ENCODE measurements at regions not wholly inside any gene's neighbourhood (a gene's known extent, or its start where the extent isn't known, plus 50 kb on each side); places are given as distances from the start of the nearest gene placed in this dataset.

DNA sequence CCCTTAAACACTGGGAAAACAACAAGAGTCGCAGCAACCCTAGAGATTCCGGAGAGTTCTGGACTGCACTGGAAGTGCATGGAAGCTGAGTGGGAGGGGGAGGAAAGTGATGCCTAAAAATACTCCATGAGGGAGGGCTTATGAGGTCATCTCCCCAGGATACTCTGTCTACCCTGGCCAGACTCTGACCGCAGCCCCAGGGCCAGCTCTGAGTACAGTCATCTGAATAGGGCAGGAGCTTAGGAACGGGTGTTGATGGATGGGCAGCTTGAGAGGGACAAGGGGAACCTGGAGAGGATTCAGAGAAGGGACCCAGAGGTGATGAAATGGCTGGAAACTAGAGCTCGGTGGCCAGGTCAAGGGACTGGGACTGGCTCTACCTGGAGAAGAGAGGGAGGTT, 79.3 kb upstream of the IGFBP5 start:
- Mint-ChIP-seq H3K27ac (no peak overlapping the region), H3K36me3 (no peaks in the 10 kb centered on the region), H3K9me3 (peaks cover 5 to 15% (median 12%) of the 10 kb centered on the region in 7 donors), H3K4me1 (peaks cover 3% of the 10 kb centered on the region), H3K27me3 (ENCODE audit: low read depth in 3 of 3) (peaks cover 0 to 4% (median 0%) of the 10 kb centered on the region in 3 donors), H3K4me3 (no peak overlapping the region)
- 97% methylated on average over 3 of the region's 5 CpGs for WGBS (ENCODE audit: insufficient coverage)
- Histone ChIP-seq H3K9ac (ENCODE audit: insufficient read depth, low read length, poor library complexity, severe bottlenecking) (no peak overlapping the region), H3K36me3 (replicated peaks in 1 of 2; ENCODE audit: control insufficient read depth in 1 of 2, insufficient read depth in 2 of 2, low read length in 2 of 2) (no peaks in the 10 kb centered on the region), H3K4me3 (replicated peaks in 1 of 3; ENCODE audit: low read depth in 2 of 3, low read length in 3 of 3) (no peak overlapping the region), H3K9me3 (replicated peaks in 1 of 2; ENCODE audit: control insufficient read depth in 1 of 2, insufficient read depth in 1 of 2, low read length in 2 of 2) (peaks cover 0 to 7% of the 10 kb centered on the region in 2 donors), H2AFZ (ENCODE audit: insufficient read depth, low read depth, low read length, poor library complexity, severe bottlenecking) (no peak overlapping the region), H3K4me1 (ENCODE audit: control insufficient read depth in 1 of 2, insufficient read depth in 2 of 2, low read length in 2 of 2) (no peaks in the 10 kb centered on the region), H3K4me2 (replicated peaks; ENCODE audit: extremely low read depth, low read length, poor library complexity, severe bottlenecking) (no peak overlapping the region), H3K27me3 (ENCODE audit: control insufficient read depth in 2 of 2, insufficient read depth in 2 of 2, low read length in 2 of 2) (no peaks in the 10 kb centered on the region), H3K79me2 (ENCODE audit: insufficient read depth, low read length) (no peaks in the 10 kb centered on the region), H4K20me1 (ENCODE audit: insufficient read depth, low read length) (no peaks in the 10 kb centered on the region), H3K27ac (ENCODE audit: low read depth in 1 of 2, low read length in 2 of 2) (no peak overlapping the region)
- intact Hi-C loops (cut with micrococcal nuclease) = no loop called here
- no peak for DNase-seq
- TF ChIP-seq, protein P1, sequence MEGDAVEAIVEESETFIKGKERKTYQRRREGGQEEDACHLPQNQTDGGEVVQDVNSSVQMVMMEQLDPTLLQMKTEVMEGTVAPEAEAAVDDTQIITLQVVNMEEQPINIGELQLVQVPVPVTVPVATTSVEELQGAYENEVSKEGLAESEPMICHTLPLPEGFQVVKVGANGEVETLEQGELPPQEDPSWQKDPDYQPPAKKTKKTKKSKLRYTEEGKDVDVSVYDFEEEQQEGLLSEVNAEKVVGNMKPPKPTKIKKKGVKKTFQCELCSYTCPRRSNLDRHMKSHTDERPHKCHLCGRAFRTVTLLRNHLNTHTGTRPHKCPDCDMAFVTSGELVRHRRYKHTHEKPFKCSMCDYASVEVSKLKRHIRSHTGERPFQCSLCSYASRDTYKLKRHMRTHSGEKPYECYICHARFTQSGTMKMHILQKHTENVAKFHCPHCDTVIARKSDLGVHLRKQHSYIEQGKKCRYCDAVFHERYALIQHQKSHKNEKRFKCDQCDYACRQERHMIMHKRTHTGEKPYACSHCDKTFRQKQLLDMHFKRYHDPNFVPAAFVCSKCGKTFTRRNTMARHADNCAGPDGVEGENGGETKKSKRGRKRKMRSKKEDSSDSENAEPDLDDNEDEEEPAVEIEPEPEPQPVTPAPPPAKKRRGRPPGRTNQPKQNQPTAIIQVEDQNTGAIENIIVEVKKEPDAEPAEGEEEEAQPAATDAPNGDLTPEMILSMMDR (IDR thresholded peaks at IDR 0.05) = no peak

DNA sequence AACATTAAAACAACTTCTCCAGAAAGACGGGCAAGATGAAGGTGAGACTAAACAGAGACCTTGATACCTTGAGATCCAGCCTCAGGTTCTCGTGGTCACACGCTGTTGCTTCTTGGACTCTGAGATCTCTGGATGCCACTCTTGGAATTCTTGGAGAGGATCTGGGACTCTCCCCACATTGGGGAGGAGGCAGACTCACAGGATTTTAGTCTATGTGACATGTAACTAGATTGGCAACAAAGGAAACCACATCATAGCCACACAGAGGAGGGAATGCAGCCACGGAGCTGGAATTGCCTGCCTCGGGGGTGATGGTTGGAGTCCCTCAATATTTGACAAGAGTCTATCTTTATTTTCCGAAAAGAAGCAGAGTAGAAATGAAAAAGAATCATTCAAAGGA, 78.8 kb upstream of the IGFBP5 start:
- no CpG with 5 or more reads among the region's 6 CpGs for WGBS (ENCODE audit: insufficient coverage)

More for the DNA sequence above, 78.8 kb upstream of the IGFBP5 start:
- no peak overlapping the region for H3K4me3 ChIP-seq (replicated peaks in 1 of 3; ENCODE audit: low read depth in 2 of 3, low read length in 3 of 3)
- Mint-ChIP-seq H3K27ac (no peak overlapping the region), H3K4me1 (peaks cover 3% of the 10 kb centered on the region), H3K4me3 (no peak overlapping the region), H3K27me3 (ENCODE audit: low read depth in 3 of 3) (peaks cover 0 to 4% (median 0%) of the 10 kb centered on the region in 3 donors), H3K36me3 (no peaks in the 10 kb centered on the region), H3K9me3 (peaks cover 5 to 15% (median 12%) of the 10 kb centered on the region in 7 donors)
- no peaks in the 10 kb centered on the region for H3K79me2 ChIP-seq (ENCODE audit: insufficient read depth, low read length)
- no peak overlapping the region for H3K9ac ChIP-seq (ENCODE audit: insufficient read depth, low read length, poor library complexity, severe bottlenecking)
- H3K36me3 ChIP-seq (replicated peaks in 1 of 2; ENCODE audit: control insufficient read depth in 1 of 2, insufficient read depth in 2 of 2, low read length in 2 of 2) = no peaks in the 10 kb centered on the region
- H3K4me1 ChIP-seq (ENCODE audit: control insufficient read depth in 1 of 2, insufficient read depth in 2 of 2, low read length in 2 of 2) = no peaks in the 10 kb centered on the region
- TF ChIP-seq, protein P1 (IDR thresholded peaks at IDR 0.05) = no peak
- H3K9me3 ChIP-seq (replicated peaks in 1 of 2; ENCODE audit: control insufficient read depth in 1 of 2, insufficient read depth in 1 of 2, low read length in 2 of 2) = peaks cover 0 to 7% of the 10 kb centered on the region in 2 donors
- no peak overlapping the region for H3K27ac ChIP-seq (ENCODE audit: low read depth in 1 of 2, low read length in 2 of 2)
- no peaks in the 10 kb centered on the region for H3K27me3 ChIP-seq (ENCODE audit: control insufficient read depth in 2 of 2, insufficient read depth in 2 of 2, low read length in 2 of 2)
- DNase-seq = no peak
- H2AFZ ChIP-seq (ENCODE audit: insufficient read depth, low read depth, low read length, poor library complexity, severe bottlenecking) = no peak overlapping the region
- H4K20me1 ChIP-seq (ENCODE audit: insufficient read depth, low read length) = no peaks in the 10 kb centered on the region
- H3K4me2 ChIP-seq (replicated peaks; ENCODE audit: extremely low read depth, low read length, poor library complexity, severe bottlenecking) = no peak overlapping the region
- intact Hi-C loops (cut with micrococcal nuclease) = no loop called here

All from CD14-positive monocyte (primary cell).